Endothelial cell (in vitro differentiated cells): ENCODE measurements at regions not wholly inside any gene's neighbourhood (a gene's known extent, or its start where the extent isn't known, plus 50 kb on each side); places are given as distances from the start of the nearest gene placed in this dataset.

Experiments used
- DNase-seq: peaks from one replicate; pipeline ENCODE4 v3.0.0; 2021; ENCODE audit warnings: low spot score
- H3K27ac Mint-ChIP-seq: one replicate; pipeline ENCODE4 v1.8.0; 2021; ENCODE audit warnings: mixed read lengths, inconsistent platforms; ENCODE audit not compliant: unreplicated experiment
- H3K27me3 Mint-ChIP-seq: one replicate; pipeline ENCODE4 v1.8.0; 2021; ENCODE audit warnings: mild to moderate bottlenecking, moderate library complexity, mixed read lengths, inconsistent platforms; ENCODE audit not compliant: unreplicated experiment
- H3K36me3 Mint-ChIP-seq: one replicate; pipeline ENCODE4 v1.8.0; 2021; ENCODE audit warnings: mild to moderate bottlenecking, low read depth, mixed read lengths, inconsistent platforms; ENCODE audit not compliant: unreplicated experiment
- H3K4me1 Mint-ChIP-seq: one replicate; pipeline ENCODE4 v1.8.0; 2021; ENCODE audit warnings: mild to moderate bottlenecking, mixed read lengths, inconsistent platforms; ENCODE audit not compliant: unreplicated experiment
- H3K4me3 Mint-ChIP-seq: one replicate; pipeline ENCODE4 v1.8.0; 2021; ENCODE audit warnings: mild to moderate bottlenecking, mixed read lengths, inconsistent platforms; ENCODE audit not compliant: unreplicated experiment
- H3K9me3 Mint-ChIP-seq: one replicate; pipeline ENCODE4 v1.8.0; 2021; ENCODE audit warnings: mixed read lengths, inconsistent platforms; ENCODE audit not compliant: unreplicated experiment
- CTCF ChIP-seq: fragments of 200-600 bp; sonication (generic); IDR thresholded peaks from one replicate; pipeline ENCODE4 v1.5.0; 2021; ENCODE audit warnings: antibody characterized with exemption; ENCODE audit not compliant: unreplicated experiment

- no peak for TF ChIP-seq CTCF
- Mint-ChIP-seq H3K27ac (no peak overlapping the region), H3K4me1 (no peaks in the 10 kb centered on the region), H3K9me3 (no peaks in the 10 kb centered on the region), H3K36me3 (no peaks in the 10 kb centered on the region), H3K4me3 (no peak overlapping the region), H3K27me3 (no peaks in the 10 kb centered on the region)
- DNase-seq = no peak
Measured at GRCh38 chr17:71109697-71110096, 940.4 kb downstream of the KCNJ2 start.

- Mint-ChIP-seq H3K9me3 (no peaks in the 10 kb centered on the region), H3K4me1 (no peaks in the 10 kb centered on the region), H3K36me3 (no peaks in the 10 kb centered on the region), H3K27me3 (no peaks in the 10 kb centered on the region), H3K4me3 (no peak overlapping the region), H3K27ac (no peak overlapping the region)
- no peak for TF ChIP-seq CTCF
- no peak for DNase-seq
Measured at GRCh38 chr17:71110326-71110725, 941.0 kb downstream of the KCNJ2 start.

- no peak for TF ChIP-seq CTCF
- H3K27ac Mint-ChIP-seq = no peak overlapping the region
- no peaks in the 10 kb centered on the region for H3K9me3 Mint-ChIP-seq
- H3K27me3 Mint-ChIP-seq = no peaks in the 10 kb centered on the region
- H3K4me1 Mint-ChIP-seq = no peaks in the 10 kb centered on the region
- H3K4me3 Mint-ChIP-seq = no peak overlapping the region
- no peaks in the 10 kb centered on the region for H3K36me3 Mint-ChIP-seq
- no peak for DNase-seq
Measured at GRCh38 chr17:71111460-71111859, 942.1 kb downstream of the KCNJ2 start.

- no peak overlapping the region for H3K27ac Mint-ChIP-seq
- no peak for TF ChIP-seq CTCF
- no peak overlapping the region for H3K4me3 Mint-ChIP-seq
- no peaks in the 10 kb centered on the region for H3K36me3 Mint-ChIP-seq
- no peaks in the 10 kb centered on the region for H3K4me1 Mint-ChIP-seq
- no peaks in the 10 kb centered on the region for H3K27me3 Mint-ChIP-seq
- DNase-seq = no peak
- H3K9me3 Mint-ChIP-seq = no peaks in the 10 kb centered on the region
Measured at GRCh38 chr17:71111934-71112333, 942.6 kb downstream of the KCNJ2 start.

GRCh38 chr17:71113347-71113746, 944.0 kb downstream of the KCNJ2 start:
- TF ChIP-seq CTCF = no peak

More at GRCh38 chr17:71113347-71113746, 944.0 kb downstream of the KCNJ2 start:
- Mint-ChIP-seq H3K36me3 (no peaks in the 10 kb centered on the region), H3K4me1 (no peaks in the 10 kb centered on the region), H3K9me3 (no peaks in the 10 kb centered on the region), H3K27ac (no peak overlapping the region), H3K4me3 (no peak overlapping the region), H3K27me3 (no peaks in the 10 kb centered on the region)
- DNase-seq = no peak
